HG03064 (cell line): ENCODE measurements at regions not wholly inside any gene's neighbourhood (a gene's known extent, or its start where the extent isn't known, plus 50 kb on each side); places are given as distances from the start of the nearest gene placed in this dataset.

Experiments
- ATAC-seq: cut with Tn5 transposase; IDR thresholded peaks from one replicate; pipeline ENCODE4 v1.9.1; 2021; ENCODE audit warnings: low read depth; ENCODE audit not compliant: unreplicated experiment

DNA sequence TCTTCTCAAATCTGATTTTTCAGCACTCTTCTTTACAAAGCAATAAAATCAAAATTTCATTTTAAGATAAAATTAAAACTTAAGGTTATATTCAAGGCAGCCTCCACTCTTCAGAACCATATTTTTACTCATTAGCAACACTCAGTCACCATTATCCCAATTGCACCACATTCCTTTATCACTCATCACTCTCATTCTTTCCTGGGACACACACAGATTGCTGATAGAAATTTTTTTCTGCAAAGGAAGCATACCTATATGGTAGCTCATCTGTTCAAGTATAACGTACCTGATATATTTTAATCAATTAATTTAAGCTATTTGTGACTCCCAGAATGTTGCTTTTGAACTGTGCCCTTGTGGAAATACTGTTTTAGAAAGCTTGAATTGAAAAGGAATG is 1559.3 kb upstream of the ZEB2 start:
- ATAC-seq = no peak

DNA sequence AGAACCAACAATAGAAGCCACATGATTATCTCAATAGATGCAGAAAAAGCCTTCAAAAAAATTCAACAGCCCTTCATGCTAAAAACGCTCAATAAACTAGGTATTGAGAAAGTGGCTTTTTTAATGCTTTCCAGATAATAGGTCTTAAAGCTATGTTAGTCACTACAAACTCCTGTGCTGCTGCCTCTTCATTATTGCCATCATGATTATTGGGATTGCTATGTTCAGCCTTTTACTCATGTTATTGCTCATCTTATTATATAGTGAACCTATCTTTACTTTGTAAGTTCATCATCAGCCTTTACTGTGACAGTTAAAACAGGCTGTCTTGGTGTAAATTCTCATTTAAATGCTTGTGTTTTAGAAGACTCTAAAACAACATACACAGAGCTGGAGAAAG is 1557.2 kb upstream of the ZEB2 start:
- ATAC-seq = no peak

DNA sequence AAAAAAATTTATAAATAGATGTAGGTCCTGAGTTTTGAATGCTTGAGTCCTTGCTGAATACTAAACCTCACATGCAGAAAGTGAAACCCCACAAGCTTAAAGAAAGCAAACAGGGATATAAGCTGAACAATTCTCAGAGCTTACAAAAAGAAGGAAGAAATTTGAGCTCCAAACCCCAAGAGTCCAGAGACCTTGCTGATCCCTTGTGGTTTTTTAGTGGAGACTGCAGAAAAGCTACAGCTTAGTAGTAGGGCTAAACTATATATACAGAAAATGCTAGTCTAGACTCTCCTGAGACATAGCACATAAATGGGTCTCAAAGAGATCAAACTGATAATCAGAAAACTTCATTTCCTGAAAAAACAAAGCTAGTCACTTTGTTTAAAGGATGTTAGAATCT is 1548.1 kb upstream of the ZEB2 start:
- no peak for ATAC-seq

DNA sequence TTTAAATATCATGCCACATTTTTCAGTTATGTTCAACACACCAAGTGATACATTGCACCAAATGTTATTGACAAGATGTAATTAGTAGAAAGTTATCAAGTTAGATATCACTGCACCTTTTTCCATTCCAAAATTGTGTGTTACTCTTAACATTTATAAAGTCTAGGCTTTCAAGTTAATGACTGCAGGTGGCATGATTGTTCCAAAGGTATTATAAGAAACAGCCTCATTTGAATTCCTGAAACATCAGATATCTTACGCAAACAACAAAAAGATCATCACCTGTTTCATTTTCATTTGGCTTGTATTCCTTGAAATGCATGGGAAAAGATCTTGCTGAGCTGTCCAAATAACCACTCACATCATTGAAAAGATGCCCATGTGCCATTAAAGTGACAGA is 1528.2 kb upstream of the ZEB2 start:
- ATAC-seq = no peak

DNA sequence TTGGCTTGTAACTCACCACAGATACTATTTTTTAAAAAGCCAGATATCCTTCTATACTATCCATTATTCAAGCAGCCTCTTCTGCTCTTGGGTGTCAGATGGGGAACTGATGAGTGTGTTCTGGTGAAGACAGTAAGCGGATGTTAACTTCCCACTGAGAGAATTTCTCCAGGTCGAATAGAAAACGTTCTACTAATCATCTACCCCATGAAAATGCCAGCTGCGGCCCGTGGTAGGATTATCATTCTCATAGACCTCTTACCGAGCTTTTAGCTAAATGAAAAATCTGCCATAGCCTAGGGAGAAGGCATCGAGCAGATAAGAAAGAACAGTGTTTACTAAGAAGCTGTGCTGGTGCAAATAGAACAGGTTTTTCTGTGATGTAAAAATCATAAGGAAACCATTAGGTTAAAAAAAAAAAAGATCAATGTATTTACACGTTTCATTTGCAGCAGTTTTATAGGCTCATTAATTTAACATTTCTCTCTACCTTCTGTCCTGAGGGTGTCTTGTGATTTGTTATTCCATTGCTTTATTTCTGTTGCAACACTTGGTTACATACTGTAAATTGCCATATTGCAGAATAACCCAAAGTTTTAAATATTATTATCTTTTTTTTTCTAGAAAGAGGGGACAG is 1521.5 kb upstream of the ZEB2 start:
- ATAC-seq = no peak

DNA sequence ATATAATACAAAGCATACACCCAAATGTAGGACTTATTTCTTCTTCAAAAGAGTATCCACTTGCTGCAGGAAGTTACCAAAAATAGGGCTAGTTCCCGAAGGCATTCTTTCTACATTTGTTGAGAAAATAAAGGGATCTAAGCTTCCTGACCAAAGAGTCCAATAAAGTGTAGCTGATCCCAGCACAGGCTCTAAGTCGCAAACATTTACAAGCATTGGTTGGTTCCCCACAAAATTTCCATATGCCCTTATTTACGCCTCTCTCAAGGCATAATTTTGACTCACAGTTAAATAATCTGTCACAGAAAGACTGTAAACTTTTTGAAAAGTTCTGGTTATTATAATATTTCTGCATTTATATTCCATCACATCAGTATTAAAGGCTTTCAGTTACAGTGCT is 1520.1 kb upstream of the ZEB2 start:
- ATAC-seq = no peak

DNA sequence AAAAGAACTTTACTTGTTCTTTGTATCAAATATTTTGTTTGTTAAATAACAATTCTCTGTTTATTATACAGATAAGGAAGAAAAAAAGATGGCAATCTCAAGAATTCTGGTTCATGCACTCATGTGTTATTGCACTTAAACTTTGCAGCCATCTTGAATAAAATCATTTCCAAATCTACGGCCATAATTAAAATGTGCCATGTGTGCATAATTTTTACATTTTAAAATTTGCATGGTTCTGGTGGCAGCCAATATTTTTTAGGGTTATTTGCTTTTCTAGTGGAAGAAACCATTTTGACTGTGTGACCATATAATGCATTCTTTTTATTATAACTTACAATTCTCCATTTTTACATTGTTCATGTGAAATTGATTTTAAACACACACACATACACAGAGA is 1518.1 kb upstream of the ZEB2 start:
- no peak for ATAC-seq

DNA sequence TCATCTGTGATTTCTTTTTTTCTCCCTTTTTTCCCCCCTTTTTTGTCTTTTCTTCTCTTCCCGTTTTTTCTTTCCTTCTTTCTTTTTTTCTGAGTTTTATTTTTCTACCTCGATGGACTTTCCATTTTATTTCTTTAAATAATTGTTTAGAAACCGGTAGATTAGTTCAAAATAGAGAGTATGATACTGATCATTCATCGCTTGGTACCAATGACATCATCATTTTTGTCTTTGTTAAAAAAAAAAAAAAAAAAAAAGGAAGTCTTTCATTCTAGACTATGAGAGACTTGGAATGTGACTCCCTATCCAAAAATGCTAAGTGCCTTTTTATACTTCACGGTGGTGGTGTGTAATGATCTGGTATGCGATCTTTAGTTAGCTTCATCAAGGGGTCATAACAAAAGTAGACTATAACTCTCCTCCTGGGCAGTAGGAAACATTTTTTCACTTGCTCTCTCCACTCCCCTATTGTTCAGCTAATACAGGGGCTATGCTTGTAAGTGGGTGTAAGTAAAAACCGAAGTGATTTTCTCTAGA is 1517.5 kb upstream of the ZEB2 start:
- no peak for ATAC-seq

DNA sequence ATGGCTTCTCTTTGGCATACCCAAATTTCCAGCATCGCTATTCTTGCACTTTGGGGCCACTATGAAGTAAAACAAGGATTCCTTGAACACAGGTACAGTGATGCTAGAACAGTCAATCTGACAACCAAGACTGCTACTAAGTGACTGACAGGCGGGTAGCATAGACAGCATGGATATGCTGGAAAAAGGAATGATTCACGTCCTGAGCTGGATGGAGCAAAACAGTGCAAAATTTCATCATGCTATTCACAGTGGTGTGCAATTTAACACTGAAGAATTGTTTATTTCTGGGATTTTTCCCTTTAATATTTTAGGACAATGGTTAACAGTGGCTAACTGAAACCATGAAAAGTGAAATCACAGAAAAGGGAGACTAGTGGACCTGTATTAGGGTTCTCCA is 1511.2 kb upstream of the ZEB2 start:
- ATAC-seq = no peak

DNA sequence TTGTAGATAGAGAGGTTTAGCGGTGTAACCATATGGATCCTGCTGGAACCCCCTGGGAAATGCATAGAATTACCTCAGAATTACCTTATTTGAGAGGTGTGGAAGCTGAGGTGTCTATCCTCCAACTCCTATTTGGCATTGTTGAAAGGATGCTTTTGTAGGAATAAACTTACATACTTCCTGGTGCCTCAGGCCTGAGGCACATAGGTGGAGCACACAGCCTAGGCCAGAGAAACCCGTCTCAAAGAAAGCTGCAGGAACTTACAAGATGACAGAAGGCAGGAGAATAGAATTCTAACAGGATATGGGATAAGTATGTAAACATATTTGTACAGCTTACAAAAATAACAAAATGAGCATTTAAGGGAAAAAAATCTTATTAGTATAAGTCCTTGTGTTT is 1507.2 kb upstream of the ZEB2 start:
- no peak for ATAC-seq

DNA sequence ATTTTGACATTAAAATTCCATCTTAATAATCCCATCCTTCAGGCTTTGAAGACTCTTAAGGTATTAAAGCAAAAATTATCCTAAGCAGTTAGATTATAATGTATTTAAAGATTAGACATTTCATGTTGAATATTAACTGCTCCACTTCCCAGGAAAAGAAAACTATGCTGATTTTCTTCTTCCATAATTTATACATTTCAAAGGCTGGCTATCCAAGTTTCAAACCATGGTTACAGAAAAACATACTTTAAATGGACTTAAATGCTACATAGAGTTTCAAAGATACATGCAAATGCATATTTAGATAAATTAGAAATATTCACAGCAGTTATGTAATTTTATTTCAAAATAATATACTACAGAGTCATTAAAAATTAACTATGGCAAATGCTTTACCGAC is 1505.6 kb upstream of the ZEB2 start:
- ATAC-seq = no peak

DNA sequence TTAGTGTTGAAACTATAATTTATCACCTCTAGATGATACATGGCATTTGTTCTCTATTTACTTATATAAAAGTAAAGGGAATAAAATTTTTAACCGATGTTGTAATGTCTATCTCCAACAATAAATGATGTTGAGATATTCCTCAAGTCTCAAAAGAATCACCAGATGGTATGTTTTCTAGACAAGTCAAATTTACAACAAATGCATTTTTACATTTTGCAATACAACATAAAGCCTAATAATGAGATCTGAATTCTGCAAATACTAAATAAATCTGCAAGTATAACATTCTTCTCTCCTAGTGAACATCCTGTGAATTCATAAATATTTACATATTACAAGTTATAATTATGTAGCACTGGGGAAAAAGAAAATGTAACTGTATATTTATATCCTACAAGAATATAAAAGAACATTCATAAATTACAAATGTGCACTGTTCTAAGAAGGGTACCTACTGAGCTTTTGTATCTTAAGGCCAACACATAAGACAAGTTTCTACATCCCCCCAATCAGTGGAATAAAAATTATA is 1504.4 kb upstream of the ZEB2 start:
- no peak for ATAC-seq

DNA sequence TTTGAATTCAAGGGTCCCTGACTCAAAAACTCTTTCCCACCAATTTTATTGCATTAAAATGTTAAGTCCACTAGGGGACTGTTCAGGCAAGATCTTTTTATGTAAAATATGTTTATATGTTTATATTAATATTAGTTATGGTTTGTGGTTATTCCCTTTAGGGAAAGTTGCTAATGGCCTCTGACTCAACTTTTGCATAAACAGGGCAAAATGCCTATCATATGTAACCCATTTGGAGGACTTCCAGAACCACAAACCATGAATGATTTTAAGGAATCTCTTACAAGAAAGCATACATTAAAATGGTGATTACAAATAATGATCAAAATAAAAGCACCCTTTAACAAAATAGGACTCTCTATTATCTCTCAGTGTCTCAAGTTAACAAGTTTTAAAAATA is 1484.5 kb upstream of the ZEB2 start:
- no peak for ATAC-seq

DNA sequence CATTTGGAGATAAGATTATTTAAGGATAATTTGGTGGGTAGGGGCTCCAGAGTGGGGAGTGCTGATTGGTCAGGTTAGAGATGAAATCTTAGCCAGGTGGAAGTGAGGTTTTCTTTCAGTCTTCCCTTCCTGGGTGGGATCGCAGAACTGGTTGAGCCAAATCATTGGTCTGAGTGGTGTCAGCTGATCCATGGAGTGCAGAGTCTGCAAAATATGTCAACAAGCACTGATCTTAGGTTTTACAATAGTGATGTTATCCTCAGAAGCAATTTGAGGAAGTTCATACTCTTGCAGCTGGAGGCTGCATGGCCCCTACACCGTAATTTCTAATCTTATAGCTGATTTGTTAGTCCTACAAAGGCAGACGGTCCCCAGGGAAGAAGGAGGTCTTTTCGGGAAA is 1483.4 kb upstream of the ZEB2 start:
- ATAC-seq = no peak

DNA sequence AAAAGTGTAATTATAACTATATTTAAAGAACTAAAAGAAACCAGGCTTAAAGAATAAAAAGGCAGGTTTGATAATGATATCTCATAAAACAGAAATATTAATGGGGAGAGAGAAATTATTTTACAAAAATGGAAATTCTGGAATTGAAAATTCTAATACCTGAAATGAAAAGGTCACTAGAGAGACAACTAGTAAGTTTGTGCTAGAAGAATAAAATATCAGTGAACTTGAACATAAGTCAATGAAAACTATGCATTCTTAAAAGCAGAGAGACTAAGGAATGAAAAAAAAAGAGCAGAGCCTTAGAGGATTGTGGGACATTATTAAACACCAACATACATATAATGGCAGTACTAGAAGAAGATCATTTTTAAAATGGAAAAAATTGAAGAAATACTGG is 1475.0 kb upstream of the ZEB2 start:
- ATAC-seq = no peak

DNA sequence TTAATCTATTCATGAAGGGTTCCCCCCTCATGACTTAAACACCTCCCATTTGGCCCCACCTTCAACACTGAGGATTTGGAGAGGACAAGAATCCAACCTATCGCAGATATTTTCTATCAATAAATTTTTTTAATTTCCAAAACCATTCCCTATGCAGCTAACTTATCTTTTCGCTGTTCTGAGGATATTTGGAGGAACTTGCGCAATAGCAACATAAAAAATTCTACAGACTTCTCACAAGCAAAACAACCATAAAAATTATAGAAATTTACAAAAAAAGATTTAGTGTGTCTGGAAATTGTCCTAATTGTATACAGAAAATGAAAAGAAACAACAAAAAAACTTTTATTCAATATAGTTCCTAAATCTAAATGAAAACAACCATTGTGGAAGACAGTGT is 1472.7 kb upstream of the ZEB2 start:
- no peak for ATAC-seq

DNA sequence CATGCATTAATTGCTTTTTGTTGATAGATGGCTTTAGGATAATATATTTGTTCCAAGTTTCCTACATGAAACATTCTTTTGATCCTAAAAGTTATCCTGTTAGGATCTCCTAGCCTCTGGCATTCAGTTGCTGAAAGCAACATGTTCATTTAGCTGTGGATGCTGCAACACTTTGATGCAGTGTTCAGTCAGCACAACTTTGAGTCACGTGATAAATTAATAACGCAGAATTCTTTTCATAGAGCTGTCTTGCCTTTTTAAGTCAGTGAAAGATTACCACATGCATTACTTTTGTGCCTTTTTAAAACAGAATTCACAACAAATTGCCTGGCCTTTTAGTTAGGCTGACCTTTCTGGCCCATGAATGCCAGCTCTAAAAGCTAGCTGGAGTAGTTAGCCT is 1467.9 kb upstream of the ZEB2 start:
- ATAC-seq = no peak

DNA sequence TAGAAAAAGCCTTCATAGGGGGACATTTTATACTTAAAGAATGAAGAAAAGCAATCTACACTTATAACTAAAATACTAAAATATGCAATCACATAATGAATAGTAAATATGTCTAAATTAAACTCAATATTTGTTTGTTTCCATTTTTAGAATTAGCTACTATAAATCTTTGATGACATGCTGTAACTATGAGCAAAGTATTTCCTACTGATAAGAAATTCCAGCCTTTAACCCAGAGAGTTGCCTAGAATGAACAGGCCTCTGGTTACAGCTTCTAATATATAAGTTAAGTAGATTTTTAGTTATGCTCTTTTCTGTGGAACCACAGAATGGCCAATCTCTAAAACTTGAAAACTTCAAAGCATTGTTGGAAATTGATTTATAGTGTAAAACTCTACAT is 1465.6 kb upstream of the ZEB2 start:
- ATAC-seq = no peak

DNA sequence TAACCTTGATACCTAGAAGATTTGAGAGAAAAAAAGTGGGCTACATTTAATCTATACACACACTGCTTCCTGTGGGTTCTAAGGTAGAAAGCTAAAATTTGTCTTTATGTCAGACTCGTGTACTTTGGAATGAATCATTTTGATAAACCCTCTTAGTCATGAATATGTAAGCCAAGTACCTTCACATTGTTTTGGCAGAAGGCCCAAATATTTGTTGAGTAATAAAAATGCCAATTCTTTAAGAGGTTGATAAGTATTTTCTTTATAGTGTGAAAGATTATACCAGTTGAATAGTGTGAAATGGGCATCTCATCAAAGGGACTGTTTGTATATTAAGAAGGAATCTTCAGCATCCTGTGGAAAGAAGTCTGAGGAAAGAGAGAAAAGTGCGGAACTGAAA is 1464.7 kb upstream of the ZEB2 start:
- no peak for ATAC-seq

DNA sequence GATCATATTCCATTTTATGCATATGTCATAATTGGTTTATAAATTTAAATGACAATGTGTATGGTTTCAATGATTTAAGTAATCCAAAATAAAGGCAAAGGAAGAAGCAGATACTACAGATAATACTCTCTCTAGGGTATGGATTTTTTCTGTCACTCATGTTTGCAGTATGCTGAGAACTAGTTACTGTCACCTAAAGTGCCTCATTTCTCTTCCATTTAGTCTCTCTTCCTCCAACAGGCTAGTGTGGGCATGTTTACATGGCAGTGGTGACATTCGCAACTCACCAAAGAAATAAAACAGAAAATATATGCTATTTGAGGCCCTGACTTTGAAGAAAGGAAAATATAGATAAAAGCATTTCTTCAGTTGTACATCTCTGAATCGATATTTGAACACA is 1460.4 kb upstream of the ZEB2 start:
- ATAC-seq = no peak

DNA sequence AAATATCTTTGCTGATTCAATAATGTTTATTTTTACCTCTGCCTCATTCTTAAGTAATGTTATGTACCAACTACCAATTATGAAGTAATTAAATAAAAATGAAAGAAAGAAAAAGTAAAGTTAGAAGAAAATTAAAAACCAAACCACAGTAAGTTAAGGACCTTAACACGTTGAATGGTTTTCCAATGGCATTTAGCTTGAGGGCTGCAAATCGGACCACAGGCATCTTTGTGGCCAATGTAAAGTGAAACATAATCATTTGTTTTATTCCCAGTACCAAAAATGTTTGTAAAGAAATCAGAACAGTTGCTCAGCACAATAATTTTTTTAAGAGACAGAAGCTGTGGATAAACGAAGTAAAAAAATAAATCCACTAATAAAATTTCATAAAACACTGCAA is 1455.5 kb upstream of the ZEB2 start:
- ATAC-seq = no peak

DNA sequence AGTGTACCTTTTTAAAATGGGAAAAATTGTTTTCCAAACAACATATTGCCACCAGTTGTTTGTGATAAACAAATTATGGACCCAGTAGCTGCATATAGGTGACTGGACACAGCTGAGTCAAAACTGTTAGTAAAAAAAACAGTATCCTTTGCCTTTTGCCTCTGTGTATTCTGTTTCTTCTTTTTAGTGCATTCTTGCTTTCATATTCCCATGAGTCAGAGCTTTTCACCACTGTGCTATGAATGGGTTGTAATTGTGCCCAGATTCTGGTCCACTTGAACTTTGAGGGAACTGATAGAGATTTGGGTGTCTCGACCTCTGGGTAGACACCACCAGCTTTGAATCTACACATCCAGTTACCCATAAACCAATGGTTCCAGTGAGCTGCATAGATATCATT is 1441.9 kb upstream of the ZEB2 start:
- ATAC-seq = no peak
